CD4-positive, alpha-beta T cell treated with Interleukin-4 for 1 hour (primary cell): ENCODE measurements at regions not wholly inside any gene's neighbourhood (a gene's known extent, or its start where the extent isn't known, plus 50 kb on each side); places are given as distances from the start of the nearest gene placed in this dataset.
"Not testable (repeated sequence)": the region's sequence is repeated elsewhere in the genome, so short reads cannot be mapped to it uniquely, and the experiment has no call there.

ENCODE experiments used
- DNase-seq, 2 donors: peaks; one replicate each; pipeline ENCODE4 v3.0.0-alpha.2; 2020 to 2022

GRCh38 chr2:45102579-45103117, 93.4 kb upstream of the SIX2 start:
- no peak for DNase-seq

GRCh38 chr2:45102141-45102540, 92.9 kb upstream of the SIX2 start:
- no peak for DNase-seq

- no peak for DNase-seq
Measured at GRCh38 chr2:45096996-45097395, 87.7 kb upstream of the SIX2 start.

- DNase-seq, result not testable (repeated sequence)
Measured at GRCh38 chr2:45096038-45096437, 86.8 kb upstream of the SIX2 start.

- no peak for DNase-seq
Measured at GRCh38 chr2:45093663-45094062, 84.4 kb upstream of the SIX2 start.

- no peak for DNase-seq
Measured at GRCh38 chr2:45093181-45093580, 83.9 kb upstream of the SIX2 start.

- DNase-seq, result no peak
Measured at GRCh38 chr2:45089554-45090261, 80.5 kb upstream of the SIX2 start.

- no peak for DNase-seq
Measured at GRCh38 chr2:45085487-45085886, 76.2 kb upstream of the SIX2 start.

GRCh38 chr2:45084361-45085020, 75.2 kb upstream of the SIX2 start:
- DNase-seq, result no peak

- DNase-seq, result no peak
Measured at GRCh38 chr2:45083175-45083574, 73.9 kb upstream of the SIX2 start.

- no peak for DNase-seq
Measured at GRCh38 chr2:45074713-45075112, 65.5 kb upstream of the SIX2 start.

GRCh38 chr2:45072862-45073237, 63.6 kb upstream of the SIX2 start:
- no peak for DNase-seq

GRCh38 chr2:45072064-45072861, 63.0 kb upstream of the SIX2 start:
- no peak for DNase-seq

GRCh38 chr2:45070113-45070652, 60.9 kb upstream of the SIX2 start:
- DNase-seq, result no peak

GRCh38 chr2:45069684-45070083, 60.4 kb upstream of the SIX2 start:
- no peak for DNase-seq

GRCh38 chr2:45068571-45069140, 59.4 kb upstream of the SIX2 start:
- DNase-seq, result no peak

- no peak for DNase-seq
Measured at GRCh38 chr2:45067859-45068570, 58.8 kb upstream of the SIX2 start.
